ENCODE measurements at regions not wholly inside any gene's neighbourhood (a gene's known extent, or its start where the extent isn't known, plus 50 kb on each side); places are given as distances from the start of the nearest gene placed in this dataset.

- Histone ChIP-seq H3K4me3 (ENCODE audit: low read length, poor library complexity, severe bottlenecking) (no peak overlapping the region), H3K27me3 (ENCODE audit: insufficient read depth, low read length, poor library complexity, severe bottlenecking) (no peaks in the 10 kb centered on the region), H3K4me1 (ENCODE audit: insufficient read depth, low read length, poor library complexity, severe bottlenecking) (peaks cover 23% of the 10 kb centered on the region), H3K9ac (ENCODE audit: low read depth, low read length, poor library complexity, severe bottlenecking) (no peak overlapping the region), H2AFZ (ENCODE audit: low read length) (no peak overlapping the region), H4K20me1 (ENCODE audit: insufficient read depth, low read length, poor library complexity, severe bottlenecking) (no peaks in the 10 kb centered on the region), H3K4me2 (ENCODE audit: low read depth, low read length, poor library complexity, severe bottlenecking) (no peak overlapping the region), H3F3A (ENCODE audit: low read depth) (no peaks in the 10 kb centered on the region), H3K36me3 (ENCODE audit: insufficient read depth, low read length) (no peaks in the 10 kb centered on the region), H3K9me3 (ENCODE audit: insufficient read depth, low read depth, low read length) (no peaks in the 10 kb centered on the region), H3K9me2 (replicated peaks; ENCODE audit: low read depth, low read length) (no peaks in the 10 kb centered on the region), H3K79me2 (ENCODE audit: insufficient read depth, low read length) (no peaks in the 10 kb centered on the region)
- TF ChIP-seq EZH2phosphoT487 (IDR thresholded peaks at IDR 0.05; ENCODE audit: borderline replicate concordance): no peak
- TF ChIP-seq, protein P1, sequence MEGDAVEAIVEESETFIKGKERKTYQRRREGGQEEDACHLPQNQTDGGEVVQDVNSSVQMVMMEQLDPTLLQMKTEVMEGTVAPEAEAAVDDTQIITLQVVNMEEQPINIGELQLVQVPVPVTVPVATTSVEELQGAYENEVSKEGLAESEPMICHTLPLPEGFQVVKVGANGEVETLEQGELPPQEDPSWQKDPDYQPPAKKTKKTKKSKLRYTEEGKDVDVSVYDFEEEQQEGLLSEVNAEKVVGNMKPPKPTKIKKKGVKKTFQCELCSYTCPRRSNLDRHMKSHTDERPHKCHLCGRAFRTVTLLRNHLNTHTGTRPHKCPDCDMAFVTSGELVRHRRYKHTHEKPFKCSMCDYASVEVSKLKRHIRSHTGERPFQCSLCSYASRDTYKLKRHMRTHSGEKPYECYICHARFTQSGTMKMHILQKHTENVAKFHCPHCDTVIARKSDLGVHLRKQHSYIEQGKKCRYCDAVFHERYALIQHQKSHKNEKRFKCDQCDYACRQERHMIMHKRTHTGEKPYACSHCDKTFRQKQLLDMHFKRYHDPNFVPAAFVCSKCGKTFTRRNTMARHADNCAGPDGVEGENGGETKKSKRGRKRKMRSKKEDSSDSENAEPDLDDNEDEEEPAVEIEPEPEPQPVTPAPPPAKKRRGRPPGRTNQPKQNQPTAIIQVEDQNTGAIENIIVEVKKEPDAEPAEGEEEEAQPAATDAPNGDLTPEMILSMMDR (conservative IDR thresholded peaks at IDR 0.05; ENCODE audit: low read length): no peak
Observed at GRCh38 chr4:15237648-15238230, 190.1 kb upstream of the C1QTNF7 start.

- TF ChIP-seq, protein P1 (conservative IDR thresholded peaks at IDR 0.05; ENCODE audit: low read length): peak; percentile 95
- TF ChIP-seq EZH2phosphoT487 (IDR thresholded peaks at IDR 0.05; ENCODE audit: borderline replicate concordance): no peak
- no peak overlapping the region for H3K4me3 ChIP-seq (ENCODE audit: low read length, poor library complexity, severe bottlenecking)
Observed at GRCh38 chr4:15238720-15239119, 189.1 kb upstream of the C1QTNF7 start.

DNA sequence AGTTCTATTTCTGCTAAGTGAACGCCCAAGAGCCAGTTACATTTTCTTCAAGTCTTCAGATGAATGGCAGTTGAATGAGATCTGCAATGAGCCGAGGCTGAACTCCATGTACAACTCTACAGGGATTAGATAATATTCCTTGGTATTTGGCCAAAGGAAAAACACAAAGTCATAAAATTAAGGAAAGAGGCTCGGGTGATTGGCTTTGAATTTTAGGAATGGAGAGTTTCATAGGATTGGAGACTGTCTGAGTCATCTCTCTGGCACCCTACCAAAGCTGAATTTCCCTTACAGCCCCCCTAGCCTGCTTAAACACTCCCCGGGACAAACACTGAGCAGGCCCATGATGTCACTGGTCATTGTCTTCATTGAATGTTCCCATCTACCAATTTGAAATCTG is 188.0 kb upstream of the C1QTNF7 start:
- Histone ChIP-seq H3K9me3 (ENCODE audit: insufficient read depth, low read depth, low read length) (no peaks in the 10 kb centered on the region), H3K4me3 (ENCODE audit: low read length, poor library complexity, severe bottlenecking) (no peak overlapping the region), H3K79me2 (ENCODE audit: insufficient read depth, low read length) (no peaks in the 10 kb centered on the region), H3K9me2 (replicated peaks; ENCODE audit: low read depth, low read length) (no peaks in the 10 kb centered on the region), H3F3A (ENCODE audit: low read depth) (no peaks in the 10 kb centered on the region), H3K4me1 (ENCODE audit: insufficient read depth, low read length, poor library complexity, severe bottlenecking) (peaks cover 10% of the 10 kb centered on the region), H3K4me2 (ENCODE audit: low read depth, low read length, poor library complexity, severe bottlenecking) (no peak overlapping the region), H3K36me3 (ENCODE audit: insufficient read depth, low read length) (no peaks in the 10 kb centered on the region), H4K20me1 (ENCODE audit: insufficient read depth, low read length, poor library complexity, severe bottlenecking) (no peaks in the 10 kb centered on the region), H2AFZ (ENCODE audit: low read length) (no peak overlapping the region), H3K27me3 (ENCODE audit: insufficient read depth, low read length, poor library complexity, severe bottlenecking) (no peaks in the 10 kb centered on the region), H3K9ac (ENCODE audit: low read depth, low read length, poor library complexity, severe bottlenecking) (no peak overlapping the region)
- TF ChIP-seq, protein P1 (conservative IDR thresholded peaks at IDR 0.05; ENCODE audit: low read length): no peak
- TF ChIP-seq EZH2phosphoT487 (IDR thresholded peaks at IDR 0.05; ENCODE audit: borderline replicate concordance): no peak

More at GRCh38 chr4:15238720-15239119, 189.1 kb upstream of the C1QTNF7 start:
- Histone ChIP-seq H3K9me2 (replicated peaks; ENCODE audit: low read depth, low read length) (no peaks in the 10 kb centered on the region), H3K36me3 (ENCODE audit: insufficient read depth, low read length) (no peaks in the 10 kb centered on the region), H3K79me2 (ENCODE audit: insufficient read depth, low read length) (no peaks in the 10 kb centered on the region), H3K9me3 (ENCODE audit: insufficient read depth, low read depth, low read length) (no peaks in the 10 kb centered on the region), H4K20me1 (ENCODE audit: insufficient read depth, low read length, poor library complexity, severe bottlenecking) (no peaks in the 10 kb centered on the region), H3K9ac (ENCODE audit: low read depth, low read length, poor library complexity, severe bottlenecking) (no peak overlapping the region), H3F3A (ENCODE audit: low read depth) (no peaks in the 10 kb centered on the region), H2AFZ (ENCODE audit: low read length) (no peak overlapping the region), H3K4me2 (ENCODE audit: low read depth, low read length, poor library complexity, severe bottlenecking) (no peak overlapping the region), H3K27me3 (ENCODE audit: insufficient read depth, low read length, poor library complexity, severe bottlenecking) (no peaks in the 10 kb centered on the region), H3K4me1 (ENCODE audit: insufficient read depth, low read length, poor library complexity, severe bottlenecking) (peaks cover 14% of the 10 kb centered on the region)
